ENCODE measurements at regions not wholly inside any gene's neighbourhood (a gene's known extent, or its start where the extent isn't known, plus 50 kb on each side); places are given as distances from the start of the nearest gene placed in this dataset.

GRCh38 chr2:105636109-105636740 is 108.5 kb upstream of the NCK2 start:
- ChIA-PET CTCF (no interaction called here), POLR2A (no interaction called here)
- Mint-ChIP-seq H3K27ac (no peak overlapping the region), H3K4me3 (no peak overlapping the region), H3K4me1 (peaks cover 28% of the 10 kb centered on the region), H3K27me3 (ENCODE audit: low read depth) (no peaks in the 10 kb centered on the region), H3K9me3 (no peaks in the 10 kb centered on the region), H3K36me3 (no peaks in the 10 kb centered on the region)
- DNase-seq (ENCODE audit: low spot score), result no peak
- no peak for ATAC-seq
- TF ChIP-seq TCF7 (CRISPR knock-in tag; IDR thresholded peaks at IDR 0.05; ENCODE audit: low read depth) (no peak), ZNF671 (CRISPR knock-in tag; IDR thresholded peaks at IDR 0.05) (no peak), ZNF416 (CRISPR knock-in tag; IDR thresholded peaks at IDR 0.05) (no peak), ZNF232 (CRISPR knock-in tag; IDR thresholded peaks at IDR 0.05) (no peak), ZNF532 (CRISPR knock-in tag; IDR thresholded peaks at IDR 0.05; ENCODE audit: borderline replicate concordance) (no peak), FOXK1 (CRISPR knock-in tag; IDR thresholded peaks at IDR 0.05) (no peak), JAZF1 (CRISPR knock-in tag; IDR thresholded peaks at IDR 0.05) (no peak), GABPB1 (CRISPR knock-in tag; IDR thresholded peaks at IDR 0.05) (no peak), SMAD4 (CRISPR knock-in tag; IDR thresholded peaks at IDR 0.05) (no peak), CTCF (IDR thresholded peaks at IDR 0.05) (no peak), ZNF138 (CRISPR knock-in tag; conservative IDR thresholded peaks at IDR 0.05) (no peak), PREB (CRISPR knock-in tag; IDR thresholded peaks at IDR 0.05; ENCODE audit: borderline replicate concordance) (no peak), SP1 (CRISPR knock-in tag; conservative IDR thresholded peaks at IDR 0.05) (no peak)
- TF ChIP-seq, protein P1, sequence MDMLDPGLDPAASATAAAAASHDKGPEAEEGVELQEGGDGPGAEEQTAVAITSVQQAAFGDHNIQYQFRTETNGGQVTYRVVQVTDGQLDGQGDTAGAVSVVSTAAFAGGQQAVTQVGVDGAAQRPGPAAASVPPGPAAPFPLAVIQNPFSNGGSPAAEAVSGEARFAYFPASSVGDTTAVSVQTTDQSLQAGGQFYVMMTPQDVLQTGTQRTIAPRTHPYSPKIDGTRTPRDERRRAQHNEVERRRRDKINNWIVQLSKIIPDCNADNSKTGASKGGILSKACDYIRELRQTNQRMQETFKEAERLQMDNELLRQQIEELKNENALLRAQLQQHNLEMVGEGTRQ (CRISPR knock-in tag; IDR thresholded peaks at IDR 0.05), result no peak
- TF ChIP-seq, protein P2, sequence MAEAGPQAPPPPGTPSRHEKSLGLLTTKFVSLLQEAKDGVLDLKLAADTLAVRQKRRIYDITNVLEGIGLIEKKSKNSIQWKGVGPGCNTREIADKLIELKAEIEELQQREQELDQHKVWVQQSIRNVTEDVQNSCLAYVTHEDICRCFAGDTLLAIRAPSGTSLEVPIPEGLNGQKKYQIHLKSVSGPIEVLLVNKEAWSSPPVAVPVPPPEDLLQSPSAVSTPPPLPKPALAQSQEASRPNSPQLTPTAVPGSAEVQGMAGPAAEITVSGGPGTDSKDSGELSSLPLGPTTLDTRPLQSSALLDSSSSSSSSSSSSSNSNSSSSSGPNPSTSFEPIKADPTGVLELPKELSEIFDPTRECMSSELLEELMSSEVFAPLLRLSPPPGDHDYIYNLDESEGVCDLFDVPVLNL (CRISPR knock-in tag; IDR thresholded peaks at IDR 0.05; ENCODE audit: borderline replicate concordance, low read depth), result no peak

- H3K36me3 Mint-ChIP-seq, result no peaks in the 10 kb centered on the region
- ATAC-seq, result no peak
- no peak overlapping the region for H3K4me3 Mint-ChIP-seq
- peaks cover 33% of the 10 kb centered on the region for H3K4me1 Mint-ChIP-seq
- no peak for DNase-seq (ENCODE audit: low spot score)
- no peaks in the 10 kb centered on the region for H3K9me3 Mint-ChIP-seq
- CTCF ChIA-PET, result no interaction called here
- H3K27me3 Mint-ChIP-seq (ENCODE audit: low read depth), result no peaks in the 10 kb centered on the region
- POLR2A ChIA-PET, result no interaction called here
- H3K27ac Mint-ChIP-seq, result no peak overlapping the region
- TF ChIP-seq TEAD1 (CRISPR knock-in tag; IDR thresholded peaks at IDR 0.05) (no peak), ESRRA (CRISPR knock-in tag; IDR thresholded peaks at IDR 0.05; ENCODE audit: borderline replicate concordance) (no peak), TP53 (CRISPR knock-in tag; IDR thresholded peaks at IDR 0.05) (no peak), NFATC4 (CRISPR knock-in tag; IDR thresholded peaks at IDR 0.05) (no peak), TCF7 (CRISPR knock-in tag; IDR thresholded peaks at IDR 0.05; ENCODE audit: low read depth) (no peak), ELF4 (CRISPR knock-in tag; IDR thresholded peaks at IDR 0.05; ENCODE audit: low read depth) (no peak), ZNF232 (CRISPR knock-in tag; IDR thresholded peaks at IDR 0.05) (no peak), ERG (CRISPR knock-in tag; IDR thresholded peaks at IDR 0.05) (no peak), ZNF317 (CRISPR knock-in tag; IDR thresholded peaks at IDR 0.05; ENCODE audit: borderline replicate concordance, low read depth) (no peak)
- TF ChIP-seq, protein P3, sequence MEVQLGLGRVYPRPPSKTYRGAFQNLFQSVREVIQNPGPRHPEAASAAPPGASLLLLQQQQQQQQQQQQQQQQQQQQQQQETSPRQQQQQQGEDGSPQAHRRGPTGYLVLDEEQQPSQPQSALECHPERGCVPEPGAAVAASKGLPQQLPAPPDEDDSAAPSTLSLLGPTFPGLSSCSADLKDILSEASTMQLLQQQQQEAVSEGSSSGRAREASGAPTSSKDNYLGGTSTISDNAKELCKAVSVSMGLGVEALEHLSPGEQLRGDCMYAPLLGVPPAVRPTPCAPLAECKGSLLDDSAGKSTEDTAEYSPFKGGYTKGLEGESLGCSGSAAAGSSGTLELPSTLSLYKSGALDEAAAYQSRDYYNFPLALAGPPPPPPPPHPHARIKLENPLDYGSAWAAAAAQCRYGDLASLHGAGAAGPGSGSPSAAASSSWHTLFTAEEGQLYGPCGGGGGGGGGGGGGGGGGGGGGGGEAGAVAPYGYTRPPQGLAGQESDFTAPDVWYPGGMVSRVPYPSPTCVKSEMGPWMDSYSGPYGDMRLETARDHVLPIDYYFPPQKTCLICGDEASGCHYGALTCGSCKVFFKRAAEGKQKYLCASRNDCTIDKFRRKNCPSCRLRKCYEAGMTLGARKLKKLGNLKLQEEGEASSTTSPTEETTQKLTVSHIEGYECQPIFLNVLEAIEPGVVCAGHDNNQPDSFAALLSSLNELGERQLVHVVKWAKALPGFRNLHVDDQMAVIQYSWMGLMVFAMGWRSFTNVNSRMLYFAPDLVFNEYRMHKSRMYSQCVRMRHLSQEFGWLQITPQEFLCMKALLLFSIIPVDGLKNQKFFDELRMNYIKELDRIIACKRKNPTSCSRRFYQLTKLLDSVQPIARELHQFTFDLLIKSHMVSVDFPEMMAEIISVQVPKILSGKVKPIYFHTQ (CRISPR knock-in tag; IDR thresholded peaks at IDR 0.05), result no peak
Measured at GRCh38 chr2:105635564-105635963, 109.1 kb upstream of the NCK2 start.

Data from WTC11 (cell line).